ENCODE measurements at regions not wholly inside any gene's neighbourhood (a gene's known extent, or its start where the extent isn't known, plus 50 kb on each side); places are given as distances from the start of the nearest gene placed in this dataset.

GRCh38 chr1:81053826-81054225, 746.9 kb upstream of the ADGRL2 start:
- no peaks in the 10 kb centered on the region for H3K4me1 ChIP-seq (ENCODE audit: insufficient read depth)
- no peaks in the 10 kb centered on the region for H3K79me2 ChIP-seq (ENCODE audit: insufficient read depth)
- no peaks in the 10 kb centered on the region for H4K20me1 ChIP-seq (ENCODE audit: insufficient read depth)
- no peaks in the 10 kb centered on the region for H3K9me3 ChIP-seq (ENCODE audit: low read depth)
- no peaks in the 10 kb centered on the region for H3K36me3 ChIP-seq (ENCODE audit: low read depth)
- peaks cover 4% of the 10 kb centered on the region; the same call in 1 of the 2 replicates for H3K9me2 ChIP-seq (ENCODE audit: insufficient read depth)
- no peak overlapping the region for H2AFZ ChIP-seq
- no peak overlapping the region for H3K27ac ChIP-seq
- no peak overlapping the region for H3K4me2 ChIP-seq (ENCODE audit: unreplicated experiment)
- no peak for TF ChIP-seq EZH2 (IDR thresholded peaks at IDR 0.05; ENCODE audit: insufficient read depth, poor library complexity, severe bottlenecking)
- TF ChIP-seq EZH2phosphoT487 (IDR thresholded peaks at IDR 0.05; ENCODE audit: insufficient read depth, low read depth) = no peak
- no peak overlapping the region for H3K9ac ChIP-seq
- DNase-seq = no peak
- in situ Hi-C loops (cut with MboI) = no loop called here
- H3K4me3 ChIP-seq = no peak overlapping the region
- no peaks in the 10 kb centered on the region for H3F3A ChIP-seq (ENCODE audit: insufficient read depth)
- 22 to 23% methylated on average over 7 of the region's 7 CpGs for WGBS, 2 experiments (ENCODE audit: low coverage in 1 of 2, low lambda C conversion rate in 2 of 2, missing lambda C conversion rate in 2 of 2)
- no peaks in the 10 kb centered on the region for H3K27me3 ChIP-seq (replicated peaks; ENCODE audit: insufficient read depth)

DNA sequence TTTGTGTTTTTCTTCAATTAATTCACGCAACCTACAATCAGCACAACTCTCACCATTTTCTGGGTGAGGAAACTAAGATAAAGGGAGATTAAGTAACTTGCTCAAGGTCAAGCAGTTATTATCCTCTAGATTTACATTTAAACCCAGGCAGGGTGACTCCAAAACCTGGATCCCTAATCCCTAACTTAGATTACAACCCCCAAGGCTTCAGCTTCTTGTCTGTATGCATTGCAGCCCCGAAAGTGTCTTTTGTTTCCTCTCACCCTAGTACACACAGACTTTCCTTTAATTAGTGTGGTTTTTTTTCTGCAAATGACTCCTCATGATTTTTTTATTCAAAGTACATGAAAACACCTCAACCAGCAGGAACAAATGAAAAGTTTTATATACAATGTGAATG, 748.6 kb upstream of the ADGRL2 start:
- Histone ChIP-seq H3K4me1 (ENCODE audit: insufficient read depth) (no peaks in the 10 kb centered on the region), H3K79me2 (ENCODE audit: insufficient read depth) (no peaks in the 10 kb centered on the region), H3K4me3 (no peak overlapping the region), H3K36me3 (ENCODE audit: low read depth) (no peaks in the 10 kb centered on the region), H3K9ac (no peak overlapping the region), H3K27ac (no peak overlapping the region), H3K9me2 (ENCODE audit: insufficient read depth) (peaks cover 4% of the 10 kb centered on the region; the same call in 1 of the 2 replicates), H3K9me3 (ENCODE audit: low read depth) (no peaks in the 10 kb centered on the region), H3K27me3 (replicated peaks; ENCODE audit: insufficient read depth) (no peaks in the 10 kb centered on the region), H4K20me1 (ENCODE audit: insufficient read depth) (no peaks in the 10 kb centered on the region), H3K4me2 (ENCODE audit: unreplicated experiment) (no peak overlapping the region), H3F3A (ENCODE audit: insufficient read depth) (no peaks in the 10 kb centered on the region), H2AFZ (no peak overlapping the region)
- DNase-seq = no peak
- WGBS, 2 experiments (ENCODE audit: low coverage in 1 of 2, low lambda C conversion rate in 2 of 2, missing lambda C conversion rate in 2 of 2) = 29 to 32% methylated on average over 2 of the region's 2 CpGs
- TF ChIP-seq EZH2phosphoT487 (IDR thresholded peaks at IDR 0.05; ENCODE audit: insufficient read depth, low read depth) = no peak
- TF ChIP-seq EZH2 (IDR thresholded peaks at IDR 0.05; ENCODE audit: insufficient read depth, poor library complexity, severe bottlenecking) = no peak
- in situ Hi-C loops (cut with MboI) = no loop called here

DNA sequence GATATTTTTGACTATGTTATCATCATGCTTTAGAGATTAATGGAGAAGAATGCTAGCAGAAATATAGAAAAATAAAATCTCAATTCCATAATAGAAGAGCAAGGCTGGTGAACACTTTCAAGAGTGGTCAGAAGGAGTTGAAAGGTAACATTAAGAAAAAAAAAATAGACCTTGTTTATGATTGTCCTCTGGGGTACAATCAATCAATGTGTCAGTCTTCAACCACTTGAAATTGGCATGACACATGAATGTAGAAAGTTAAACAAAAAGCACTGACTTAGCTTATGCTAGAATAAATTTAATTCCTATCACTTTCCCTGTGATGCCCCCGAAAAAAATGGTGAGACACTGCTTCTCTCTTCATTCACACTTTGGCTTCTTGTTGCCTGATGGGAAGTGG, 750.3 kb upstream of the ADGRL2 start:
- Histone ChIP-seq H4K20me1 (ENCODE audit: insufficient read depth) (no peaks in the 10 kb centered on the region), H3K9me2 (ENCODE audit: insufficient read depth) (peaks cover 4% of the 10 kb centered on the region; the same call in 1 of the 2 replicates), H3K9me3 (ENCODE audit: low read depth) (no peaks in the 10 kb centered on the region), H3K4me3 (no peak overlapping the region), H3K9ac (no peak overlapping the region), H3K79me2 (ENCODE audit: insufficient read depth) (no peaks in the 10 kb centered on the region), H3K4me2 (ENCODE audit: unreplicated experiment) (no peak overlapping the region), H3K27ac (no peak overlapping the region), H3K27me3 (replicated peaks; ENCODE audit: insufficient read depth) (no peaks in the 10 kb centered on the region), H3F3A (ENCODE audit: insufficient read depth) (no peaks in the 10 kb centered on the region), H3K4me1 (ENCODE audit: insufficient read depth) (no peaks in the 10 kb centered on the region), H2AFZ (no peak overlapping the region), H3K36me3 (ENCODE audit: low read depth) (no peaks in the 10 kb centered on the region)
- DNase-seq = no peak
- TF ChIP-seq EZH2phosphoT487 (IDR thresholded peaks at IDR 0.05; ENCODE audit: insufficient read depth, low read depth) = no peak
- TF ChIP-seq EZH2 (IDR thresholded peaks at IDR 0.05; ENCODE audit: insufficient read depth, poor library complexity, severe bottlenecking) = no peak
- in situ Hi-C loops (cut with MboI) = no loop called here
- 0 to 3% methylated on average over 1 of the region's 1 CpG for WGBS, 2 experiments (ENCODE audit: low coverage in 1 of 2, low lambda C conversion rate in 2 of 2, missing lambda C conversion rate in 2 of 2)

DNA sequence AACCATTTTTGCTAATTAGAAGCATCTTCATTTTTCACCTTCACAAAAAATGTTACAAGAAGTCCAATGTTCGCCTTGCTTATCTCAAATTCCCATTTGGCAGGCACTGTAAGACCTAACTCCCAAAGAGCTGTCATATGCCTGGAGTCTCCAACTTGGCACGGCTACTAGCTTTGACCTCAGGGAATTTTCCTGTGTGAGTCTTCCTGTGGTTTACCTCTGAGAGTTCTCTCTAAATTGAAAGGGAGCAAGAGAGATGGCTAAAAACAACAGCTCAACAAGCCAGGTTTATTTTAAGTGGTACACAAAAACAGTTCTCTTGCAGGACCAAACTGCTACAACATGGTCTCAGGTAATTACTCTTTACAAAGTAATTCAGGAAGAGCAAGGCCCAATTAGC, 756.0 kb upstream of the ADGRL2 start:
- no peak overlapping the region for H3K4me2 ChIP-seq (ENCODE audit: unreplicated experiment)
- H3K27ac ChIP-seq = no peak overlapping the region
- no peaks in the 10 kb centered on the region for H3K4me1 ChIP-seq (ENCODE audit: insufficient read depth)
- no peaks in the 10 kb centered on the region for H3K36me3 ChIP-seq (ENCODE audit: low read depth)
- no peak for DNase-seq
- H3K9ac ChIP-seq = no peak overlapping the region
- in situ Hi-C loops (cut with MboI) = no loop called here
- no peaks in the 10 kb centered on the region for H3K27me3 ChIP-seq (replicated peaks; ENCODE audit: insufficient read depth)
- no peaks in the 10 kb centered on the region for H3K79me2 ChIP-seq (ENCODE audit: insufficient read depth)
- H3K4me3 ChIP-seq = no peak overlapping the region
- no peaks in the 10 kb centered on the region for H3K9me2 ChIP-seq (ENCODE audit: insufficient read depth)
- no peak for TF ChIP-seq EZH2 (IDR thresholded peaks at IDR 0.05; ENCODE audit: insufficient read depth, poor library complexity, severe bottlenecking)
- no peak for TF ChIP-seq EZH2phosphoT487 (IDR thresholded peaks at IDR 0.05; ENCODE audit: insufficient read depth, low read depth)
- no peaks in the 10 kb centered on the region for H3K9me3 ChIP-seq (ENCODE audit: low read depth)
- H2AFZ ChIP-seq = no peak overlapping the region
- H3F3A ChIP-seq (ENCODE audit: insufficient read depth) = no peaks in the 10 kb centered on the region
- no peaks in the 10 kb centered on the region for H4K20me1 ChIP-seq (ENCODE audit: insufficient read depth)
- WGBS, 2 experiments (ENCODE audit: low coverage in 1 of 2, low lambda C conversion rate in 2 of 2, missing lambda C conversion rate in 2 of 2) = 25 to 26% methylated on average over 2 of the region's 2 CpGs

GRCh38 chr1:81042225-81042624, 758.5 kb upstream of the ADGRL2 start:
- Histone ChIP-seq H3K9me2 (ENCODE audit: insufficient read depth) (no peaks in the 10 kb centered on the region), H3K36me3 (ENCODE audit: low read depth) (no peaks in the 10 kb centered on the region), H4K20me1 (ENCODE audit: insufficient read depth) (no peaks in the 10 kb centered on the region), H3K4me3 (no peak overlapping the region), H3K4me2 (ENCODE audit: unreplicated experiment) (no peak overlapping the region), H2AFZ (no peak overlapping the region), H3F3A (ENCODE audit: insufficient read depth) (no peaks in the 10 kb centered on the region), H3K27me3 (replicated peaks; ENCODE audit: insufficient read depth) (no peaks in the 10 kb centered on the region), H3K9me3 (ENCODE audit: low read depth) (no peaks in the 10 kb centered on the region), H3K4me1 (ENCODE audit: insufficient read depth) (no peaks in the 10 kb centered on the region), H3K9ac (no peak overlapping the region), H3K27ac (no peak overlapping the region), H3K79me2 (ENCODE audit: insufficient read depth) (no peaks in the 10 kb centered on the region)
- no peak for DNase-seq
- in situ Hi-C loops (cut with MboI) = no loop called here
- WGBS, 2 experiments (ENCODE audit: low coverage in 1 of 2, low lambda C conversion rate in 2 of 2, missing lambda C conversion rate in 2 of 2) = 18 to 29% methylated on average over 1 of the region's 1 CpG
- no peak for TF ChIP-seq EZH2phosphoT487 (IDR thresholded peaks at IDR 0.05; ENCODE audit: insufficient read depth, low read depth)
- no peak for TF ChIP-seq EZH2 (IDR thresholded peaks at IDR 0.05; ENCODE audit: insufficient read depth, poor library complexity, severe bottlenecking)

Measured in GM23248 (cell line).